ENCODE measurements at regions not wholly inside any gene's neighbourhood (a gene's known extent, or its start where the extent isn't known, plus 50 kb on each side); places are given as distances from the start of the nearest gene placed in this dataset.

DNA sequence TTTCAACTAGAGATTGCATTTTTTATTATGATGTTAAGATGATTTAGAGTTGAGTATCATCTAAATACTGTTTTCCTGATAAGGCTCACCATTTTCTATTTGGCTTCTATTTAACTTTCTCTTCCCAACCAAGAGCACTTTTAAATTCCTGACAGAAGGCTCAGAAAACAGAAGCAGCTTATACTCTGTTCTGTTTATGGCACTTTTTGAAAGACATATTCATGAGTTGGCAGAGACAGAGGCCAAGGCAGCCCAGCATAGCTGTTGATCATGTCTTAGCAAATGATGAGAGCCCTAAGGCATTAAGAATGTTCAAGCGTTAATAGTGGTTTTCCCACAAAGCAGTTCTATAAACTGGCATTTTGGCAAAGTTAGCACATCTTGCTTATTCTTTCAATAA is 330.3 kb downstream of the TRAM1L1 start:
- DNase-seq (ENCODE audit: insufficient read length) (no peak), FAIRE-seq (no peak)
- TF ChIP-seq POLR2AphosphoS5 (IDR thresholded peaks at IDR 0.05; ENCODE audit: low read depth, low read length) (no peak), TAF1 (IDR thresholded peaks at IDR 0.05; ENCODE audit: borderline replicate concordance, low read depth, low read length) (no peak), POLR2A (IDR thresholded peaks at IDR 0.05; ENCODE audit: low read depth, low read length) (no peak)

DNA sequence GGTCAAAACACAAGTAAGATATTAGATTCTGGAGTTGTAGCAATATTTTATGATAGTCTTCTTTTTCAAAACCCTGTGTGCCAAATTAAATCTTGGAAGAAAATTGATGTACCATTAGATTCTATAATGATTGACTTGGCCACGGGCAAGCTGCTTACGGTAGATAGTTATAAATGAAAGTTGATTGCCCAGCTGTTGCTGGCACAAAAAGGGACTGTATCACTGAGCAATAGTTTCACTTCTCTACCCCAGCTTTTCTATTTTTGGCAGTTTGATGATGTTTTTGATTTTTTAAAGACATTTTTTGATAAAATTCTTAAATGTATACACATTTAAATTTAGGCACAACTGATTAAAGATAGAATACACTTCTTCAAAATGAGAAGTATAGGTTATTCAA is 333.3 kb downstream of the TRAM1L1 start:
- FAIRE-seq (no peak), DNase-seq (ENCODE audit: insufficient read length) (no peak)
- TF ChIP-seq TAF1 (IDR thresholded peaks at IDR 0.05; ENCODE audit: borderline replicate concordance, low read depth, low read length) = no peak
- no peak for TF ChIP-seq POLR2A (IDR thresholded peaks at IDR 0.05; ENCODE audit: low read depth, low read length)
- no peak for TF ChIP-seq POLR2AphosphoS5 (IDR thresholded peaks at IDR 0.05; ENCODE audit: low read depth, low read length)

DNA sequence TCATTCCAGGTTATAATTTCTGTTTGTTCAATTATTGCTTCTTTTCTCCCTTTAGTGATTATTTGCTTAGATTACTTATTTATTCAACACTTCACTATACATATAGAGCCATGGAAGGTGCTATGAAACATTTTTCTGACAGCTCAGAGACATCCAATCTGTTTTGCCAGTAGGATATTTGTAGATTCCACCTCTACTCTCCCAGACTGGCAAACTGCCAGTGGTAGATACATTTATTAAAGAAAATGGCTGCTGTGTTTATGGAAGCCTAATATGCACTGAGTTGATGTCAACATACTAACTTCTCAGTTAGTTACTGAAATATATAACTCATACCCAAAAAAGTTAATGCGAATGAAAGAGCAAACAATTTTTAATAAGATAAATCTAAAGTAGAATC is 348.6 kb downstream of the TRAM1L1 start:
- FAIRE-seq (no peak), DNase-seq (ENCODE audit: insufficient read length) (no peak)

DNA sequence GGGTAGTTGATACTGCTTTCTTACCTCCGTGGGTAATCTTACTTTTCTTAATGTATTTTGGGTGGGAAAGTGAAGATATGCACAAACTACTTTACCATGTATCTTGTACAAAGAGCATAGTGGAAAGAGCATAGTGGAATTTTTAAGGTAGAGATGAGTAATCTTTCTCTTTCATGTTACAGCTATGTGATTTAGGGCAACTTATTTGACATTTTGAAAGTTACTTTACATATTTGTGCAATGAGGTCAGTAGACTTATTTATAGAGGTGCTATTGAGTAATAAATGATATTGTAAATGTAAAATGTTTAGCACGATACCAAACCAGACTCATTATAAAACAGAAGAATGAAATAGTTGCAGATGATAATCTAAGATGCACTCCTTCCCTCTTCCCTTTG is 351.2 kb downstream of the TRAM1L1 start:
- no peak for FAIRE-seq
- DNase-seq (ENCODE audit: insufficient read length) = no peak
- TF ChIP-seq POLR2AphosphoS5 (IDR thresholded peaks at IDR 0.05; ENCODE audit: low read depth, low read length) (no peak), TAF1 (IDR thresholded peaks at IDR 0.05; ENCODE audit: borderline replicate concordance, low read depth, low read length) (no peak), POLR2A (IDR thresholded peaks at IDR 0.05; ENCODE audit: low read depth, low read length) (no peak)

More for the DNA sequence above, 348.6 kb downstream of the TRAM1L1 start:
- no peak for TF ChIP-seq POLR2A (IDR thresholded peaks at IDR 0.05; ENCODE audit: low read depth, low read length)
- TF ChIP-seq TAF1 (IDR thresholded peaks at IDR 0.05; ENCODE audit: borderline replicate concordance, low read depth, low read length) = no peak
- TF ChIP-seq POLR2AphosphoS5 (IDR thresholded peaks at IDR 0.05; ENCODE audit: low read depth, low read length) = no peak

DNA sequence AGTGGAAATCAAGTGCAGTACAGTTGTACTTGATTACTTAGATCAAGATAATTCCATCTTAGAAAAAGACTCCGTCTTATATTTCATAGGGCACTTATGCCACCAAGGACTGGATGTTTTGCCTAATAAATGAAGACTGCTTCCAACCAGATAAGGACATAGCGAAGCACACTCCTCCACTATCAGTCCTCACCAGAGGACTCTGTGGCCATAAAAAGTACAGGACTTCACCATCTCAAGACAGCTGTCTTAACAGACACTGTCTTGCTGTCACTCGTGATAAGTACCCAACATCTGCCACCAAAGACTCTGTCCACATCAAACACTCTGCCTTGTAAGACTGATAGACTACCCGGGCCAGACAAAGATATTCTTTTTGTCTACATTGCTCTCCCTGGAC is 352.0 kb downstream of the TRAM1L1 start:
- DNase-seq (ENCODE audit: insufficient read length) = no peak
- no peak for FAIRE-seq
- TF ChIP-seq TAF1 (IDR thresholded peaks at IDR 0.05; ENCODE audit: borderline replicate concordance, low read depth, low read length) (no peak), POLR2A (IDR thresholded peaks at IDR 0.05; ENCODE audit: low read depth, low read length) (no peak), POLR2AphosphoS5 (IDR thresholded peaks at IDR 0.05; ENCODE audit: low read depth, low read length) (no peak)

DNA sequence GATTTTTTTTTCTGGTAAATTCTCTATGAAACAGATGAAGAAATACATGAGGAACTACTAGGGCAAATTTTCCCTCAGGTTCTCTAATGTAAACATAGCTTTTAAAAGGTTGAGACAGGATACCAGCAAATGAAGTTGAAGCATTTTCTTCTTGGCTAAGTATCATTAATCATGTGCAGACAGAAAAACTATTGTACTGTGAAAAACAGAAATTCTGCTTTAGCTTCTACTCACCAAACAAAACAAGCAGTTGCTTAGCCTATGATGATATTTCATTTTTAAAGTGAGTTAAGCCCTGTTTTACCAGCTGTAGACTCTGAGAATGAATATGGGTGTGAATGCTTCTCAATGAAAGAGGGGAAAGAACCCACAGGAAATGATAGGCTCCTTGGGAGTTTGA is 358.9 kb downstream of the TRAM1L1 start:
- FAIRE-seq (no peak), DNase-seq (ENCODE audit: insufficient read length) (no peak)
- TF ChIP-seq POLR2A (IDR thresholded peaks at IDR 0.05; ENCODE audit: low read depth, low read length) (no peak), TAF1 (IDR thresholded peaks at IDR 0.05; ENCODE audit: borderline replicate concordance, low read depth, low read length) (no peak), POLR2AphosphoS5 (IDR thresholded peaks at IDR 0.05; ENCODE audit: low read depth, low read length) (no peak)

DNA sequence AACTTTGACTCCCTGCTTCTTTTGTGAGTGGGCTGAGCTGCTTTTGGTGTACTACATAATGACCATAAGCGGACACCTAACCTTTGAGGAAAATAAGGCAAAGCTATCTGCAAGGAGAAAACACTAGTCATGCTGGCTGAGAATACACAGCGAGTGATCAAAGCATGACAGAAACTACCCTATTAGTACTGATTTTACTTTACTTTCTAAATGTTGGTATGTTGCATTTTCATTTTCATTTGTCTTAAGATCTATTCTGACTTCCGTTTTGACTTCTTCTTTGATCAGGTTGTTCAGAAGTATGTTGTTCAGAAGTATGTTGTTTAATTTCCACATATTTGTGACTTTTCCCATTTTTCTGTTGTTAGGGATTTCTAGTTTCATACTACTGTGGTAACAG is 361.1 kb downstream of the TRAM1L1 start:
- peak; percentile 86 for FAIRE-seq
- TF ChIP-seq POLR2A (IDR thresholded peaks at IDR 0.05; ENCODE audit: low read depth, low read length) (no peak), TAF1 (IDR thresholded peaks at IDR 0.05; ENCODE audit: borderline replicate concordance, low read depth, low read length) (no peak), POLR2AphosphoS5 (IDR thresholded peaks at IDR 0.05; ENCODE audit: low read depth, low read length) (no peak)
- no peak for DNase-seq (ENCODE audit: insufficient read length)

DNA sequence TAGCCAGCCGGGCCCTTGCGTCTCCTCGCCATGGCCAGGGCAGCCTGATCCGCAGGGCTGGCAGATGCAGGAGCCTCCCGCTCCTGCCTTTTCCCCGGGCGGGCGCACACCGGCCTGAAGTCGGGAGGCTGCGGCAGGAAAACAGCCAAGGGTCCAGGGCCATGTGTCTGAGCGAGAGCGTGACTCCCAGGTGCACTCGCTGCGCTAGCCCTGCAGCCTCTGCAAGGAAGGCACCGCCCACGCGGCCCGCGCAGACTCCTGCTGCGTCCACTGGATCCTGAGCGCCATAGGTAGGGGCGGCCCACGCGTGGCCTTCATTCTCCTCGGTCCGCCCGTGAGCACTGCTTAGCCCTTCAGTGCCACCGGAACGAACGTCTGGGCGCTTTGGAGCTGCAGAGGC is 379.9 kb downstream of the TRAM1L1 start:
- FAIRE-seq = no peak
- no peak for DNase-seq (ENCODE audit: insufficient read length)
- TF ChIP-seq POLR2A (IDR thresholded peaks at IDR 0.05; ENCODE audit: low read depth, low read length) = no peak
- TF ChIP-seq POLR2AphosphoS5 (IDR thresholded peaks at IDR 0.05; ENCODE audit: low read depth, low read length) = no peak
- TF ChIP-seq TAF1 (IDR thresholded peaks at IDR 0.05; ENCODE audit: borderline replicate concordance, low read depth, low read length) = no peak

DNA sequence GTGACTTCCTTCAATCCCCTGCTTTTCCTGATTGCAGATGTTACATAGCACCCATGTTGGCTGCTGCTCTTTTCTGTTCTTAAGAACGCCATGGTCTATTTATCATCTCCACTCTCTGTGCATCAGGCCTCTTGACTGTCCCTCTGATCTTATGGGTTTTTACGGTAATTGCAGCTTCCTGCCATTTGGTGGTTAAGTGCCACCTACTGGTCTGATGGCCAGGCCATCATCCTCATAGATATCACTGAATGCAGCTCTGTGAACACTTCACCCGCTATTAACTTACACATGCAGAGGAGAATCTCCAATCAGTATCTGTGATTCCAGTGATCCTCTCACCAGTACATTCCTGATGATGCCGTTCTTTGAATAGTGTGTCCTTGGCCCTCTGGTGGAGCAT is 382.4 kb downstream of the TRAM1L1 start:
- TF ChIP-seq TAF1 (IDR thresholded peaks at IDR 0.05; ENCODE audit: borderline replicate concordance, low read depth, low read length) = no peak
- TF ChIP-seq POLR2AphosphoS5 (IDR thresholded peaks at IDR 0.05; ENCODE audit: low read depth, low read length) = no peak
- TF ChIP-seq POLR2A (IDR thresholded peaks at IDR 0.05; ENCODE audit: low read depth, low read length) = no peak

DNA sequence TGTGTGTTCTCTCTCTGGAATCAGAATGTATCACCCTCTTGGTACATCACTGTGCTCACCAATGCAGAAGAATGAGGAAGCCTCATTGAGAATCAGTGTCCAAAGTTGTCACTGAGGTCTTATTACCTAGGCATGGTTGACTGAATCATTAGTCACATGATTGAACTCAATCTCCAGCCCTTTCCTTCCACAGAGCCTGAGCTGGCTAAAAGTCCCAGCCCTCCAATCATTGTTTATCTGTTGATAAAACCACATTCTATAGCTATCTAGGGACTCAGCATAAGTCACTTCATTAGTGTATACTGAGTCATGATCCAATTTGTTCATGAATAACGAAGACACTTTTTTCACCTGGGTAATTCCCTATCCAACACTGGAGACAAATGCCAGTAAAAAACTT is 396.8 kb downstream of the TRAM1L1 start:
- DNase-seq (ENCODE audit: insufficient read length) = no peak
- TF ChIP-seq POLR2A (IDR thresholded peaks at IDR 0.05; ENCODE audit: low read depth, low read length) = no peak
- TF ChIP-seq POLR2AphosphoS5 (IDR thresholded peaks at IDR 0.05; ENCODE audit: low read depth, low read length) = no peak
- TF ChIP-seq TAF1 (IDR thresholded peaks at IDR 0.05; ENCODE audit: borderline replicate concordance, low read depth, low read length) = no peak
- no peak for FAIRE-seq

More for the DNA sequence above, 382.4 kb downstream of the TRAM1L1 start:
- FAIRE-seq (no peak), DNase-seq (ENCODE audit: insufficient read length) (no peak)

DNA sequence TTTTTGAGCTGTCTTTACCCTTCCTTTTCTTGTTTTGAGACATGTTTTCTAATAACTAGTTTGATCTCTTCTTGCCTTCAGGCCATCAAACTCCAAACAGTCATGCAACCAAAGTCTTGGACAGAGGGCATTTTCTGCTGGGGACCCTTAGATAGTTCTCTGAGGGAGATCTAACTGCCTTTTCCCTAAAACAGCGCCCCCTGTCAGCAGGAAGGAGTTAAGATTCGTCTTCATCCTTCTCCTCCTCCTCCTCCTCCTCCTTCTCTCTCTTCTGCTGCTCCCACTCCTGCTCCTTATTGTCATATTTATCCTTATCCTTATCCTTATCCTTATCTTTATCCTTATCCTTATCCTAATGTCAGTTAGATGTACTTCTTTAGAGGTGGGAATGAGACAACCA is 417.2 kb downstream of the TRAM1L1 start:
- TF ChIP-seq POLR2AphosphoS5 (IDR thresholded peaks at IDR 0.05; ENCODE audit: low read depth, low read length) (no peak), POLR2A (IDR thresholded peaks at IDR 0.05; ENCODE audit: low read depth, low read length) (no peak), TAF1 (IDR thresholded peaks at IDR 0.05; ENCODE audit: borderline replicate concordance, low read depth, low read length) (no peak)
- FAIRE-seq (no peak), DNase-seq (ENCODE audit: insufficient read length) (no peak)

DNA sequence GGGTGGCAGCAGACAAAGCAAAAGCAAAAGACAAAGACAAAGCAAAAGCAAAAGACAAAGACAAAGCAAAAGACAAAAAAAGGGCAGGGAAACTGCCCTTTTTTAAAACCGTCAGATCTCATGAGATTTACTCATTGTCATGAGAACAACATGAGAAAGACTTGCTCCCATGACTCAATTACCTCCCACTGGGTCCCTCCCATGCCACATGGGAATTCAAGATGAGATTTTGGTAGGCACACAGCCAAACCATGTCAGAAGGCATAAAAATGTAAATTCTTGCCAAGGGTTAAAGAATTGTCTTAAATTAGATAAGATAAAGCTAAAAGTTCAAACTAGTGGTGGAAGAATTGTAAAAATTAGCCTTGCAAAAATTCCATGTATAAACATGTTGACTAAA is 419.7 kb downstream of the TRAM1L1 start:
- no peak for DNase-seq (ENCODE audit: insufficient read length)
- TF ChIP-seq POLR2AphosphoS5 (IDR thresholded peaks at IDR 0.05; ENCODE audit: low read depth, low read length) (no peak), TAF1 (IDR thresholded peaks at IDR 0.05; ENCODE audit: borderline replicate concordance, low read depth, low read length) (no peak), POLR2A (IDR thresholded peaks at IDR 0.05; ENCODE audit: low read depth, low read length) (no peak)
- no peak for FAIRE-seq

DNA sequence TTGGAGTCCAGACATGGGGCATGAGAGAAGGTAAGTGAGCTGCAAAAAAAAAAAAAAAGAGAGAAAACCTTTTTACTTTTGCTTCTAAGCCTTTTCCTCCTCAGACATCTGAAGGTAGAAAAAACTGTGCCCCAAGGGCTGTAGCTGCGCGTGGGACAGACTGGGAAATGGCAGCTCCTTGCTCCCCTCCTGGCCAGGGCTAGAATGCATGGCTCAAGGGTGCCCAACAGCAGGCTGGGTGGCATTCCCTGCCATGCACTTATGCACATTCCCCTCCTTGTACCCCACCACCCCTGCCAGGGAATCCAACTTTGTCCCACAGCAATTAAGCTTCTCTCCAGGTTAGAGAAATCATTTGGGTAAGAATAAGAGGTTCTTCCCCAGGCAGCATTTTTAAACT is 421.2 kb downstream of the TRAM1L1 start:
- no peak for FAIRE-seq
- TF ChIP-seq POLR2AphosphoS5 (IDR thresholded peaks at IDR 0.05; ENCODE audit: low read depth, low read length) (no peak), TAF1 (IDR thresholded peaks at IDR 0.05; ENCODE audit: borderline replicate concordance, low read depth, low read length) (no peak), POLR2A (IDR thresholded peaks at IDR 0.05; ENCODE audit: low read depth, low read length) (no peak)
- DNase-seq (ENCODE audit: insufficient read length) = no peak
